HFFc6 (cell line): ENCODE measurements at regions not wholly inside any gene's neighbourhood (a gene's known extent, or its start where the extent isn't known, plus 50 kb on each side); places are given as distances from the start of the nearest gene placed in this dataset.

Source experiments
- DNase-seq: peaks from one replicate; pipeline ENCODE4 v3.0.0-alpha.2; 2018
- H3K27ac Mint-ChIP-seq: 2 replicates; pipeline ENCODE4 v1.8.0; 2020; ENCODE audit warnings: mild to moderate bottlenecking, mixed read lengths
- H3K27me3 Mint-ChIP-seq: 2 replicates; pipeline ENCODE4 v1.8.0; 2021; ENCODE audit warnings: mild to moderate bottlenecking, moderate library complexity, mixed read lengths; ENCODE audit not compliant: insufficient read depth
- H3K36me3 Mint-ChIP-seq: 2 replicates; pipeline ENCODE4 v1.8.0; 2021; ENCODE audit warnings: low read depth, mixed read lengths
- H3K4me1 Mint-ChIP-seq: 2 replicates; pipeline ENCODE4 v1.8.0; 2020; ENCODE audit warnings: low read depth, mixed read lengths
- H3K4me3 Mint-ChIP-seq: 2 replicates; pipeline ENCODE4 v1.8.0; 2020; ENCODE audit warnings: mild to moderate bottlenecking, moderate library complexity, mixed read lengths
- H3K9me3 Mint-ChIP-seq: 2 replicates; pipeline ENCODE4 v1.8.0; 2020; ENCODE audit warnings: mild to moderate bottlenecking, mixed read lengths
- TF ChIP-seq, protein P1 (sequence below): fragments of 200-600 bp; sonication (generic); IDR thresholded peaks from 2 replicates; pipeline ENCODE4 v1.5.0; 2021; ENCODE audit warnings: antibody characterized with exemption, mild to moderate bottlenecking

DNA sequence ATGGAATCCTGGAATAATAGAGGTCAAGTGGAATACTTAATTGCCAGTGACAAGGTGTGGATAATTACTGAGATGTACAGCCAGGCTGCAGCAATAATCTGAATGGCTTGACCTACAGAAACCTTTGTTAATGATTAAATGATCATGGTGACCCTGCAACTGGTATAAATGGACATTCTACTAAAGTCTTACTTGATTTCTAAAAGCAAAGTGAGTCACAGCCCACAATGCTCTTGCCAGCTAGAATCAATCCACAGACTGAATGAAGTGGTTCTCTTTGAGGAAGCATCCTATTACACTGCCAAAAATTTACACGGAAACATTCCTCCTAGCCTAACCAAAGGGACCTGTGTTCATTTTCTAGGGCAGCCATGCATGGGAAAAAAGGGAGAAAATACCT lies 518.5 kb downstream of the SOX5 start:
- H3K4me1 Mint-ChIP-seq: no peaks in the 10 kb centered on the region
- DNase-seq: no peak
- no peaks in the 10 kb centered on the region for H3K36me3 Mint-ChIP-seq
- H3K9me3 Mint-ChIP-seq: peaks cover 60% of the 10 kb centered on the region
- no peak overlapping the region for H3K27ac Mint-ChIP-seq
- TF ChIP-seq, protein P1, sequence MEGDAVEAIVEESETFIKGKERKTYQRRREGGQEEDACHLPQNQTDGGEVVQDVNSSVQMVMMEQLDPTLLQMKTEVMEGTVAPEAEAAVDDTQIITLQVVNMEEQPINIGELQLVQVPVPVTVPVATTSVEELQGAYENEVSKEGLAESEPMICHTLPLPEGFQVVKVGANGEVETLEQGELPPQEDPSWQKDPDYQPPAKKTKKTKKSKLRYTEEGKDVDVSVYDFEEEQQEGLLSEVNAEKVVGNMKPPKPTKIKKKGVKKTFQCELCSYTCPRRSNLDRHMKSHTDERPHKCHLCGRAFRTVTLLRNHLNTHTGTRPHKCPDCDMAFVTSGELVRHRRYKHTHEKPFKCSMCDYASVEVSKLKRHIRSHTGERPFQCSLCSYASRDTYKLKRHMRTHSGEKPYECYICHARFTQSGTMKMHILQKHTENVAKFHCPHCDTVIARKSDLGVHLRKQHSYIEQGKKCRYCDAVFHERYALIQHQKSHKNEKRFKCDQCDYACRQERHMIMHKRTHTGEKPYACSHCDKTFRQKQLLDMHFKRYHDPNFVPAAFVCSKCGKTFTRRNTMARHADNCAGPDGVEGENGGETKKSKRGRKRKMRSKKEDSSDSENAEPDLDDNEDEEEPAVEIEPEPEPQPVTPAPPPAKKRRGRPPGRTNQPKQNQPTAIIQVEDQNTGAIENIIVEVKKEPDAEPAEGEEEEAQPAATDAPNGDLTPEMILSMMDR: no peak
- no peaks in the 10 kb centered on the region for H3K27me3 Mint-ChIP-seq
- H3K4me3 Mint-ChIP-seq: no peak overlapping the region

DNA sequence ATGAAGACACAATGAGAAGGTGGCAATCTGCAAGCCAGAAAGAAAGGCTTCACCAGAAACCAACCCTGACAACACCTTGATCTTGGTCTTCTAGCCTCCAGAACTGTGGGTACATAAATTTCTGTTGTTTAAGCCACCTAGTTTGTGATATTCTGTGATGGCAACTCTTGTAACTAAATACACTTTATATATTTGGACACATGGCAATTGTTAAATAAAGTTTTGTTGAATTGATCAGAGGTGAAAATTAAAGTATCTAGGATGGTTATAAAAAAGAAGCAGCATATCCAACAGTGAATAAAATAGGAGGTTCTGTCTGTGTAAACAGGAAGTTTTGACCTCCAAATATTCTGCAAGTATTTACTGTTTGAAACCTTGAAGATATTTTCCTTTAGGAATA lies 516.3 kb downstream of the SOX5 start:
- H3K4me1 Mint-ChIP-seq: no peaks in the 10 kb centered on the region
- H3K9me3 Mint-ChIP-seq: peaks cover 60% of the 10 kb centered on the region
- H3K27ac Mint-ChIP-seq: no peak overlapping the region
- TF ChIP-seq, protein P1: no peak
- DNase-seq: no peak
- no peak overlapping the region for H3K4me3 Mint-ChIP-seq
- H3K36me3 Mint-ChIP-seq: no peaks in the 10 kb centered on the region
- H3K27me3 Mint-ChIP-seq: no peaks in the 10 kb centered on the region

DNA sequence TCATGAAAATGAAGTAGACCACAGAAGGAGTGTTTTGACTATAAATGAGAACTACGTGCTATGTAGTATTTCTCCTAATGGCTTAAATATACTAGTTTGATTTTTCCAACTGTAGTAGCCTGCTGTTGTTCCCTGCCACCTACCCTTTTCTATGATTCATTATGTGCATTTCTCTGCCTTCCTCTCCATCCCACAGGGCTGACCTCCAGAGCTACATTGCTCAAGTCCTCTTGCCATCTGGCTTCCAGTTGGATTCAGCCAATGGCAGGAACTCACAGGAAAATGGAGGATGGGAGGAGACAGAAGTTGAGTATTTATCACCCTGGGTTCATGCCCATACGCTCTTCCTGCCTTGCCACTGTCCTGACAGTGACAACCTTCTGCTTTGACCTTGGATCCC lies 515.3 kb downstream of the SOX5 start:
- Mint-ChIP-seq H3K4me1 (no peaks in the 10 kb centered on the region), H3K4me3 (no peak overlapping the region), H3K36me3 (no peaks in the 10 kb centered on the region), H3K27me3 (no peaks in the 10 kb centered on the region), H3K9me3 (peaks cover 70% of the 10 kb centered on the region), H3K27ac (no peak overlapping the region)
- DNase-seq: no peak
- TF ChIP-seq, protein P1: no peak

DNA sequence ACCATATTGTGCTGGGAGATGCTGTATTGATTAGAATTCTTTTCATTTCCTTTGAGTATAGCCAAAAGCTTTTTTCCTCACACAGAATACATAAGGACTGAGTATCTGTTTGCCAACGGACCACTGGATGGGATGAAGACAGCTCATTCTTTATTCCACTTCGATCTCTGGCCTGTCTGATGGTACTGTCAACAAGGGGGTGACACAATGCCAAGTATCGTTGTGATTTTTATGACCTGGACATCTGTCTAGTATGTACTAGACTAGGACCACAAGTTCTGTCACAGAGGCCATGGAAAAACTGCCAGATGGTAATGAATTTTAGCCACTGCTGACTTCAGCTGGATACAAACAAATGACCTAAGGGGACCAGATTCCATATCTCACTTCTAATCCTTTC lies 502.7 kb downstream of the SOX5 start:
- H3K4me3 Mint-ChIP-seq: no peak overlapping the region
- H3K36me3 Mint-ChIP-seq: no peaks in the 10 kb centered on the region
- TF ChIP-seq, protein P1: no peak
- no peak overlapping the region for H3K27ac Mint-ChIP-seq
- DNase-seq: no peak
- H3K9me3 Mint-ChIP-seq: peaks cover 33% of the 10 kb centered on the region
- H3K4me1 Mint-ChIP-seq: no peaks in the 10 kb centered on the region
- no peaks in the 10 kb centered on the region for H3K27me3 Mint-ChIP-seq

DNA sequence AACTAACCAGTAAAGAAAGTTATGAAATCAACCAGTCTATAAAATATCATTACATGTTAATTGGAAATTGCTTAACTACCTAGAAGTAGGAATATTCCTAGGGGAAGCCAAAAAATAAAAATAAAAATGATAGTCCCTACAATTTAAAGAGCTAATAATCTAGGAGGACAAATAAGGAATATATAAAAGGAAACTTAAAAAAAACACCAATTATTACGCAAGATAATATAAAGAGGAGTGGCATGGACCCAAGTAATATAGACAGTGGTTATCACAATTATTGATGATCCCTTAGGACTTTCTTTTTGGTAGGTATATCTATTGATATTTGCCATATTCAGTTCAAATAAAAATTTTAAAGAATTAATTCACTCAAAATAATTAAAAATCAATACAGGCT lies 498.7 kb downstream of the SOX5 start:
- no peak for DNase-seq
- H3K9me3 Mint-ChIP-seq: peaks cover 48% of the 10 kb centered on the region
- TF ChIP-seq, protein P1: no peak

DNA sequence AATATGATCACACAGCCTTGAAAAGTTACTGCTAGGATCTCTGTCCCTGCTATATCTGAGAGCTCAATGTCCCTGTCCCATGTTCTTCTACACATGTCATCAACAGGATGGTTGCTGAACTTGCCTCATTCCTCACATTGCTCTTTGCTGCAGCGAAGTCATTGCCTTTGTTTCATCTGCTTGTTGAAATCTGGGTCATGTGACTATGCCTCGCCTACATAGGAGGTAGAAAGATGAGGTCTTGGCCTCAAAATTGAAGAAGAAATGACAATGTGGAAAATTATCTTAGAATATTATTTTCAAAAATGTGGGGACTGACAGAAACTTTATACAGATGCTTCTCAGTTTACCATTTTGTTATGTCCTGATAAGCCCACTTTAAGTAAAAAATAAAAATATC lies 494.2 kb downstream of the SOX5 start:
- H3K4me1 Mint-ChIP-seq: no peaks in the 10 kb centered on the region
- H3K27ac Mint-ChIP-seq: no peak overlapping the region
- DNase-seq: no peak
- H3K9me3 Mint-ChIP-seq: peaks cover 50% of the 10 kb centered on the region
- H3K27me3 Mint-ChIP-seq: no peaks in the 10 kb centered on the region
- H3K36me3 Mint-ChIP-seq: no peaks in the 10 kb centered on the region
- TF ChIP-seq, protein P1: no peak
- no peak overlapping the region for H3K4me3 Mint-ChIP-seq

More for the DNA sequence above, 498.7 kb downstream of the SOX5 start:
- Mint-ChIP-seq H3K36me3 (no peaks in the 10 kb centered on the region), H3K27ac (no peak overlapping the region), H3K4me3 (no peak overlapping the region), H3K4me1 (no peaks in the 10 kb centered on the region), H3K27me3 (no peaks in the 10 kb centered on the region)
